Astrocyte (in vitro differentiated cells and primary cell): ENCODE measurements at regions not wholly inside any gene's neighbourhood (a gene's known extent, or its start where the extent isn't known, plus 50 kb on each side); places are given as distances from the start of the nearest gene placed in this dataset.

Source experiments
- EZH2 ChIP-seq: IDR thresholded peaks from 2 replicates; pipeline ENCODE4 v1.6.1; 2012; ENCODE audit warnings: mild to moderate bottlenecking, low read length, inconsistent platforms; ENCODE audit not compliant: insufficient read depth
- TF ChIP-seq, protein P1 (sequence below): IDR thresholded peaks from 2 replicates; pipeline ENCODE4 v1.5.1; 2011; ENCODE audit warnings: low read depth, mild to moderate bottlenecking, inconsistent platforms, low read length, moderate library complexity; ENCODE audit not compliant: insufficient read depth

DNA sequence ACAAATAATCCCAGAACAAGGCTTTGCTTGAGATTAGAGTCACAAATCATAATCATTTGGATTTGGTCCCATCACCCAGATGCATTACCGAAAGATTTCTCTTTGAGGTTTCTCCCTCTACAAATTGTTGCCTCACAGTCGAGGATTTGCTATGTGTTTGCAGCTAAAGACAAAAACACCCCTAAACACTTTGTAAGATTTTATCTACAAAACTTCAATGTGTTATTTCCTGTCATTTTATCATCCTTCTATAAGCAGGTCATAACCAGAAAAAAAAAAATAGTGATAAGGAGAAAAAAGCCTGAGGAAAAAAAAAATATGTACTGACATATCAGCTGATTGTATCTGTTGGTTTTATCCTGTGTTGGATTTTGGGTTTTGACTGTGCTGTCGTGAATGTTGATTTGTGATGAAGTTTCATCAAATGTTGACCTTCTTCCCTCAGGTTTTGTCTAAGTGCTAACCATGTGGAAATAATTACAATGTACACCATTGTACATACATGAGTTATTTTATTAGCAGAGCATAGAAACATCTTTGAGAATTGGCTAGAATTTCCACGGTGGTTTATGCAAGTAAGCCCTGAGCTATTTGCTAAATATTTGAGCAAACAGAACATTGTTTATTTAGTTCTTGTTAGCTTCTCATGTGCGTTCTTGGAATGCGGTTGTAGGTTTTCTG lies 274.4 kb downstream of the NEBL start:
- TF ChIP-seq, protein P1, sequence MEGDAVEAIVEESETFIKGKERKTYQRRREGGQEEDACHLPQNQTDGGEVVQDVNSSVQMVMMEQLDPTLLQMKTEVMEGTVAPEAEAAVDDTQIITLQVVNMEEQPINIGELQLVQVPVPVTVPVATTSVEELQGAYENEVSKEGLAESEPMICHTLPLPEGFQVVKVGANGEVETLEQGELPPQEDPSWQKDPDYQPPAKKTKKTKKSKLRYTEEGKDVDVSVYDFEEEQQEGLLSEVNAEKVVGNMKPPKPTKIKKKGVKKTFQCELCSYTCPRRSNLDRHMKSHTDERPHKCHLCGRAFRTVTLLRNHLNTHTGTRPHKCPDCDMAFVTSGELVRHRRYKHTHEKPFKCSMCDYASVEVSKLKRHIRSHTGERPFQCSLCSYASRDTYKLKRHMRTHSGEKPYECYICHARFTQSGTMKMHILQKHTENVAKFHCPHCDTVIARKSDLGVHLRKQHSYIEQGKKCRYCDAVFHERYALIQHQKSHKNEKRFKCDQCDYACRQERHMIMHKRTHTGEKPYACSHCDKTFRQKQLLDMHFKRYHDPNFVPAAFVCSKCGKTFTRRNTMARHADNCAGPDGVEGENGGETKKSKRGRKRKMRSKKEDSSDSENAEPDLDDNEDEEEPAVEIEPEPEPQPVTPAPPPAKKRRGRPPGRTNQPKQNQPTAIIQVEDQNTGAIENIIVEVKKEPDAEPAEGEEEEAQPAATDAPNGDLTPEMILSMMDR: no peak
- no peak for TF ChIP-seq EZH2
